Pulmonary artery endothelial cell (primary cell): ENCODE measurements at regions not wholly inside any gene's neighbourhood (a gene's known extent, or its start where the extent isn't known, plus 50 kb on each side); places are given as distances from the start of the nearest gene placed in this dataset.
"Not testable (repeated sequence)": the region's sequence is repeated elsewhere in the genome, so short reads cannot be mapped to it uniquely, and the experiment has no call there.

Source experiments
- DNase-seq: peaks from one replicate; pipeline ENCODE4 v3.0.0-alpha.2; 2011; ENCODE audit warnings: low read depth, low spot score

DNA sequence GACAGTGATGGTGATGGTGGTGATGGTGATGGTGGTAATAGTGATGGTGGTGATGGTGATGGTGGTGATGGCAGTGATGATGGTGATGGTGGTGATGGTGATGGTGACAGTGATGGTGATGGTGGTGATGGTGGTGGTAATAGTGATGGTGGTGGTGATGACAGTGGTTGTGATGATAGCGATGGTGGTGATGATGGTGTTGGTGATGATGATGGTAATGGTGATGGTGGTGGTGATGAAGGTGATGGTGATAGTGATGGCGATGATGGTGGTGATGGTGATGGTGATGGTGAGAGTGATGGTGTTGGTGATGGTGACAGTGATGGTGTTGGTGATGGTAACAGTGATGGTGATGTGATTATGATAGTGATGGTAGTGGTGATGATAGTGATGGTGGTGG, 94.3 kb downstream of the ASB1 start:
- DNase-seq = no peak

DNA sequence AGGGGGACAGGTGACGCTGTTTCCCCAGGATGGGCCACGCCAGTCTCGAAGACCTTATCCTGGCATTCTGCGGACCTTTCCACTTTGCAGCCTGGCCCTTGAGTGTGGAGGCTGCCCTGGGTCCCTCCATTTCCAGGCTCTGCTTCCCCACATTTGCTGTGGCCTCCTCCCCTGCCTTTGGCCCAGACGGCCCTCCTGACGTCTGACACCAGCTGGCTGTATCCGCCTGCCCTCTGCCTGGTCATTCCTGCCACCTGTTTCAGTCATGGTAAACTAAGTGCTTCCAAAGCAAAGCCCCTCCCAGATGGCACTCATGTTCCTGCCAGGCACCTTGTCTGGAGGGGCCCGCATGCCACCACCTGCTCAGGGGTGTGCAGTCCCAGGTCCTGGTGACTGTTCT, 95.1 kb downstream of the ASB1 start:
- DNase-seq = no peak

DNA sequence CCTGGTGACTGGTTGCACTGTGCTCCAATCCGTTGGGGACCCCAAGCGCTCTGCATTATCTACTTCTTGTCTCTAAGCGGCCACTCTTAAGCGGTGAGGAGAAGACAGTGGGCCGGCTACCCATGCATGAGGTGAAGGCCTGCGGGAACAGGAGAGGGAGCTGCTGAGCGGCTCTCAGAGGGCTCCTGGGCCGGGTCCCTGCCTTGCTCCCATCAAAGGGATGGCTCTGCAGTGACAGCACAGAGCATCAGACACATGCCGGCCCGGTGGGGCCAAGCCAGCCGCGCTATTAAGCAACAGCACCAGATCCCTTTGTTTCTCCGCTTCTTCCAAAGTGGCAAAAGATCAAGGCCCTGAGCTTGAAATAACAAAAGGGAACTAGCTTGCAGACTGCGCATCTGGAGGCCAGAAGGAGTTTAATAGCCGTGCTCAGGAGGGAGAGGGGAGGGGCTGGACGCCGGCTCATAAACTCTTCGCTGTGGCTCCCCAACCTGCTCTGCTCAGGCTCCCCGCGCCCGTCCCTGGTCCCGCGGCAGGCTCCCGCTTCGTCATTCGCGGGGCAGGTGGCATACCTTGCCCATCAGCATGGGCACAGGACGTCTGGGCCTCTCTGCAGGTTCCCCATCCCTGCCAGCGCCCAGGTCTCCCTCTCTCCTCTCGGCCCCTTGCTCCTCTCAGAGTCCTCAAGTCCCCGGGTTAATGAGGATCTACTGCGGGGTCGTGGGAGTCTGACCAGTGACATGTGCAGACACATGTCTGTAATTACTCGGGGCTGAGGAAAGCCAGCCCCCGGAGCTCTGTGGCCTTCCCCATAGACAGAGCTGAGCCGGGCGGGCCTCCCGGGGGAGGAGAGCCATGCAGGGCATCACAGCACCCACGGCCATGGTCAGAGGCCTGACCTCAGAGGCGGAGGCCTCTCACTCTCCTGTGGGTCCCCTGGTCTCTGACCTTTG, 96.7 kb downstream of the ASB1 start:
- no peak for DNase-seq

DNA sequence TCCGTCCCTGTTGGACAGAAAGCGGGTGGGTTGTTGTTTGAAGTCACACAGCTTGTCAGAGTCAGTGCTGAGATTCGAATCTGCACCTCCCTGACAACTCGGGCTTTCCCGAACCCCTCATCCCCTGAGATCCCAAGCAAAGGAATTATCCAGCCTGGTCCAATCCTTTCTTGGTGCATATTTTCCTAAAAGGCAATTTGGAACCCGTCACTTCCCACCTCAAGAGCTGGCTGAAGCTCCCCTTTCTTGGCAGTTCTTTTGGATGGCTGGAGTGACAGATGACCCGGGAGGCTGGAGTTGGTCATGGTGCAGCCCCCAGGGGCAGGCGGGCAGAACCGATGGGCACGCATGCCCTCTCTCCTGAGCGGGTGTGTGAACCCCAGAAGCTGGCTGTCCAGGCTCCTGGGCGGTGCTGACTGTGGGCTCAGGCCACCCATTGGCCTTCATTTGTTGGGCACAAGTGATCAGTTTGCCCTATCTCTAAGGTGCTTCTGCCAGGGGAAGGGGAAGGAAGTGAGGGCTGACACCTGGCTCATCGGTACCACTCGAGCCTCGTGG, 97.8 kb downstream of the ASB1 start:
- DNase-seq = no peak

DNA sequence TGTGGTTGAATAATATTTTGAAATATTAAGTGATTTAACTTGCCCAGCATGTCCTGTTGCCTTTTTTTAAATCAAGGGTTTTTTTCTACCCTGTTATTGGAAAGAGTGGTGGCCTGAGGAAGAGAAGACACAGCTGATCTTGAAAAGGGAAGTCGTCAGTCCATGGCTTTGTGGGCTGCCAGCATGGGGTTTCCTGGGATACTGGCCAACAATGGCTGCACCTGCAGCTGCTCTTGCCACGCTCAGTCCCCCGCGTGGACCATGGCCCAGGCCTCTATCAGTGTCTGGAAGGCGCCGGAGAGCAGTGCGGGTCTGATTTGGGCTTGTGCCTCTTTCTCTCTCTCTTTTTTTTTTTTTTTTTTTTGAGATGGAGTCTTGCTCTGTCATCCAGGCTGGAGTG, 99.3 kb downstream of the ASB1 start:
- no peak for DNase-seq

DNA sequence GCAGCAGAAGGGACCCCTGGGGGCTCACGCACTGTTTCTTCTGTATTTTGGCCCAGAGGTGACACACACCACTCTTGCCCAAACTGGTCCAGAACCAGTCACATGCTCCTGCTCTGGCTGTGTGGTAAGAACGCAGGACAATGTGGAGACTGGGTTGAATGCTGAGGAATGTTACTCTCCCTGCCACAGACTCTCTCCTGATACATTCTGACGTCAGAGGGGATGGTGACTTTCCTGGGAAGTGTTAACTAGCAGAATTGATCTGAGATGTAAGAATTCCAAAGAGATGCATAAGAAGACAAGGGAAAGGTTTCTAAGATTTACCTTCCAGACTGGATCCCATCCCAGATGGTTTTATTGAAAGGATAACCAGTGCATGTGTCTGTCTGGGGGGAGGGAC, 100.8 kb downstream of the ASB1 start:
- no peak for DNase-seq

DNA sequence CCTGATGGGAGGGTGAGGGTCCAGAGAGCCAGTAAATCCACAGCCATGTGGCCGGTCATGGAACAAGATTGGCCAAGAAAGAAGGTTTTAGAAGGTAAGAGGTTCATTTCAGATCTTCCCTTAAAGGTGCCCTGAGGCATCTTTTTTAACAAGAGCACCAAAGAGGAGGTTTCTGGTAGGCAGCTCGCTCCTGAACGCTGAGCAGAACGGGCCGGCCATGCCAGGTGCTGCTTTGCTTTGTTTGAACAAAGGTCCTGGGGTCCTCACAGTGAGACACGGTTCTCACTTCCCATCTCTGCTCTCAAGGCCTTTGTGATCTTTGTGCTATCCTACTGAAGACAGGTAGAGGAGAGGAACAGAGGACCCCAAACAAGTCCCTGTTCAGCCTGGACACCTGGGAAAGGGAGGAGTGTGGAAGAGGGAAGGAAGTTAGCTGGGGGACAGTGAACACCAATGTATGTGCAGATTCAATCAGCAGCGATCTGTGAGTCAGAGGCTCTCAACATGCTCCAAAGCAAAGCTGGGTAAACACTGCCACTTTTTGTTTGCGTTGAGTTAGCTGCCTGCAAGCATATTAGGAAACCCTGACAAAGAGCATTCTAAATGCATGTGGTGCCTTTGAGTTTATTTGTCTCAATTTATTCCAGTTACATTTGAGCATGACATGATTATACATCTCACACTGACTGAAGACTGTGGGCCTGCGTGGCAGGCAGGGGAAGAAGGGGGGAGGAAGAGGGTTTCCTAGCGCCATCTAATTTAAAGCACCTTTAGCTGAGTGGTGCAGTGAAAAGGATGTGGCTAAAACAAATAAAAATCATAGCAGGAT, 102.4 kb downstream of the ASB1 start:
- DNase-seq = no peak

DNA sequence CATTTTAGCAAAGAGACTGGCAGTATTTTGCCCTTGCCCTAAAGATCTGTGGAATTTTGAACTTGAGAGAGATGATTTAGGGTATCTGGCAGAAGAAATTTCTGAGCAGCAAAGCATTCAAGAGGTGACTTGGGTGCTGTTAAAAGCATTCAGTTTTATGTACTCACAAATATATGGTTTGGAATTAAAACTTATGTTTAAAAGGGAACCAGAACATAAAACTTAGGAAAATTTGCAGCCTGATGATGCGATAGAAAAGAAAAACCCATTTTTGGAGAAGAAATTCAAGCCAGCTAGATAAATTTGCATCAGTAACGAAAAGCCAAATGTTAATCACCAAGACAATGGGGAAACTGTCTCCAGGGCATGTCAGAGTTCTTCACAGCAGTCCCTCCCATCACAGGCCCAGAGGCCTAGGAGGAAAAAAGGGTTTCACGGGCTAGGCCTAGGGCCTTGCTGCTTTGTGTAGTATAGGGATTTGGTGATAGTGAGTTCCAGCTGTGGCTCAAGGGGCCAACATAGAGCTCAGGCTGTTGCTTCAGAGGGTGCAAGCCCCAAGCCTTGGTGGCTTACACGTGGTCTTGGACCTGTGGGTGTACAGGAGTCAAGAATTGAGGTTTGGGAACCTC, 104.4 kb downstream of the ASB1 start:
- not testable (repeated sequence) for DNase-seq

DNA sequence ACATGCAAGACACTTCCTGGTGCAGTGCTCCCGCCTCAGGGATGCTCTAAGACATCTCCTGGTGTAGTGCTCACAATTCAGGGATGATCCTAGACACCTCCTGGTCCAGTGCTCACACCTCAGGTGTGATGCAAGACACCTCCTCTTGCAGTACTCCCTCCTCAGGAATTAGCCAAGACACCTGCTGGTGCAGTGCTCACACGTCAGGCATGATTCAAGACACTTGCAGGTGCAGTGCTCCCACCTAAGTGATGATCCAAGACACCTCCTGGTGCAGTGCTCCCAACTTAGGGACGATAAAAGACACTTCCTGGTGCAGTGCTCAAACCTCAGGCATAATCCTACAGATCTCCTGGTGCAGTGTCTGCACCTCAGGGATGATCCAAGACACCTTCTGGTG, 117.0 kb downstream of the ASB1 start:
- DNase-seq = not testable (repeated sequence)

DNA sequence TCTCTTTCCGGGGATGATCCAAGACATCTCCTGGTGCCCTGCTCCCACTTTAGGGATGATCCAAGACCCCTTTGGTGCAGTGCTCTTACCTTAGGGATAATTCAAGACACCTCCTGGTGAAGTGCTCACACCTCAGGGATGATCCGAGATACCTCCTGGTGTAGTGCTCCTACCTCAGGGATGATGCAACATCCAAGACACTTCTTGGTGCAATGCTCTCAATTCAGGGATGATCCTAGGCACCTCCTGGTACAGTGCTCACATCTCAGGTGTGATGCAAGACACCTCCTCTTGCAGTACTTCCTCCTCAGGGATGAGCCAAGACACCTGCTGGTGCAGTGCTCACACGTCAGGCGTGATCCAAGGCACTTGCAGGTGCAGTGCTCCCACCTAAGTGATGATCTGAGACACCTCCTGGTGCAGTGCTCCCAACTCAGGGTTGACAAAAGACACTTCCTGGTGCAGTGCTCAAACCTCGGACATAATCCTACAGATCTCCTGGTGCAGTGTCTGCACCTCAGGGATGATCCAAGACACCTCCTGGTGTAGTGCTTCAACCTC, 122.3 kb downstream of the ASB1 start:
- no peak for DNase-seq

DNA sequence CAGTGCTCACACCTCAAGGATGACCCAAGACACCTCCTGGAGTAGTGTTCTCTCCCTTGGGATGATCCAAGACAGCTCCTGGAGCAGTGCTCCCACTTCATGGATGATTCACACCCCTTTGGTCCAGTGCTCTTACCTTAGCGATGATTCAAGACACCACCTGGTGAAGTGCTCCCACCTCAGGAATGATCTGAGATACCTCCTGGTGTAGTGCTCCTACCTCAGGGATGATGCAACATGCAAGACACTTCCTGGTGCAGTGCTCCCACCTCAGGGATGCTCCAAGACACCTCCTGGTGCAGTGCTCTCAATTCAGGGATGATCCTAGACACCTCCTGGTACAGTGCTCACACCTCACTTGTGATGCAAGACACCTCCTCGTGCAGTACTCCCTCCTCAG, 123.1 kb downstream of the ASB1 start:
- DNase-seq = no peak

DNA sequence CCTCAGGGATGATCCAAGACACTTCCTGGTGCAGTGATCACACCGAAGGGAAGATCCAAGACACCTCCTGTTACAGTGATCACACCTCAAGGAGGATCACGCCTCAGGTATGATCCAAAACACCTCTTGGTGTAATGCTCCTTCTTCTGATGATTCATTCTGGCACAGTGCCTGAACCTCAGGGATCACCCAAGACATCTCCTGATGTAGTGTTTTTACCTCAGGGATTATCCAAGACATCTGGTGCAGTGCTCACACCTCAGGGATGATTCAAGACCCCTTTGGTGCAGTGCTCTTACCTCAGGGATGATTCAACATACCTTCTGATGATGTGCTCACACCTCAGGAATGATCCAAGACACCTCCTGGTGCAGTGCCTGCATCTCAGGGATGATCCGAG, 124.4 kb downstream of the ASB1 start:
- DNase-seq = no peak

DNA sequence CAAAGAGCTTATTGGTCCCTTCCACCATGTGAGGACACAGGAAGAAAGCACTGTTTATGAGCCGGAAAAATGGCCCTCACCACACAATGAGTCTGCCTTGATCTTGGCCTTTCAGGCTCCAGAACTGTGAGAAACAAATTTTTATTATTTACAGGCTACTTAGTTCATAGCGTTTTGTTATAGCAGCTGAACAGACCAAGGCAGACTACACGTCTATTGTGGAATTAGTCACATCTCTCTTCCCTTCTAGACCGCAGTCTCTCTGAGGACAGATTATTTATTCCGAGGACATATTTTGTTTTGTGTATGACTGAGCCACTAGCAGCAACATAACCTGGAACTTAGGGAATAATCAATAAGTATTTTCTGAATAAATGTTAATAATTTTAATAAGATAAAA, 125.5 kb downstream of the ASB1 start:
- DNase-seq = no peak

DNA sequence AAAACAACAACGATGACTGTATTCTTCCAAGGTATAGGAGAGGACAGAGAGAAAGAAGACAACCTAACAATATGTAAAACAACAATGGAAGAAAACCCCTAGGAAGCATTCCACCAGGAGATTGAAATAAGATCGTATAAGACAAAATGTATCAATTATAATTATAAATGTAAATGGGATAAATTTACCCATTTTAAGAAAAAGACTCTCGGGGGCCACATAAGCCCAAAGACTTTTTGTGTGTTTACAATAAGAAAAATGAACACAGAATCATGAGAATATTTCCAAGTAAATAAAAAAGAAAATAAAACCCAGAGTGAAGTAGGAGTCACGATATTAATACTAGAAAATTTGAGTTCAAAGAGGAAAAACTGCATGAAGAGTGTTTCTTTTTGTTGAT, 126.4 kb downstream of the ASB1 start:
- DNase-seq = no peak

DNA sequence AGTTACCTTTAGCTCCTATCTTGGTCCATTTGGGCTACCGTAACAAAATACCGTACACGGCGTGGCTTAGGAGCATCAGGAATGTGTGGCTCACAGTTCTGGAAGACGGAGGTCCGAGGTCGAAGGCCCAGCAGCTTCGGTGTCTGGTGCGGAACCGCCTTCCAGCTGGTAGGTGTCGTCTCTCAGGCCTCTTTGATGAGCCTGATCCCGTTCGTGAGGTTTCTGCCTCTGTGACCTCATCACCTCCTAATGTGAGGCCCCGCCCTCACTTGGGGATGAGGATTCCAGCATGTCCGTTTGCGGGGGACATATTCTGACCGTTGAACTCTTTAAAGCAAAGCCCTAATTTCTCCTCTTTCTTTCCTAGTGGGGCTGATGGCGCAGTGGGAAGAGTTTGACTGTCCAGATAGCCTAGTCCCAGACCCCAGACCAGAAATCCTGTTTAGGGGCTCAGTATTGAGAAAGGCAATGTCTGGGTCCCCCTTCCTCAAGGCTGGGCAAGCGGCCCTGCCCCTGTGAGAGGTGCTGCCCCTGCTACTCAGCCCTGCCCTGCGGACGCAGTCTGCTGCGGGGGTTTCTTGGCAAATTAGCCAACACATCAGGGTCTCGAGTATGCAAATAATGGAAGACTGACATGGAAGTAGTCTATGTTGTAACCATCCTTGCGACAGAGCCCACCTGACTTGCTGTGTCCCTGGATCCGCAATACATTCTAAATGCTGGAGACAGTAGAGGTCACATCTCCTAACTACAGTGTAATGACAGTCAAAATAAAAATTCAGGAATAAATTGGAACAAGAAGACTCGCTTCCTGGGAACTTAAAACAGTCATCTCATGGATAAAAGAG, 128.0 kb downstream of the ASB1 start:
- no peak for DNase-seq

DNA sequence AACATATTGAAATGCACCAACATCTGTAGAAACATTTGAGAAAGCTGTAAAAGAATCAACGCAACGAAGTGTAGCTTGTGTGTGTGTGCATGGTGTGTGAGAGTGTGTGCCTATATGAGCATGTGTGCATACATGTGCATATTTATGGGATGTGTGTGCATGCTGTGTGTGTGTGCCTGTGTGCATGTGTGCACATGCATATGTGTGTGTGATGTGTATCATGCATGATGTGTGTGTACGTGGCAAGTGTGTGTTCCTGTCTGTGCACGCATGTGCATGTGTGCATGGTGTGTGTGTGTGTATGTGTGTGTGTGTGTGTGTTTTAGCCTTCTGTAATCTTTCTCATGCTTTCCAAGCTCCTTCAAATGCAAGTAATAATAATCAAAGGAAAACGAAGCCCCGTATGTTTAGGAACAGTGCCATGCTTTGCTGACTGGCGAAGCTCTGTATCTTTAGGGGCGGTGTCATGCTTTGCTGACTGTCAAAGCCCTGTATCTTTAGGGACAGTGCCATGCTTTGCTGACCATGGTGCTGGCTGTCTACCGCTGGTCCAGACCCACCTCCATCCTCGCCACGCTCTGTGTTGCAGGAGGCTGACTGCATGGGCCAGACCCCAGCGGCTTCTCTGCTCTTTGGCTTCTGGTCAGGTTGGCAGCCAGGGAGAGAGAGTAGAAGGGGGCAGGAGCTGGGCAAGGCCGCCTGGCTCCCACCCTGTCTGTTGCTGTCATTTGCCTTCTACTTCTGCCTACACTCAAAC, 129.2 kb downstream of the ASB1 start:
- DNase-seq = no peak

DNA sequence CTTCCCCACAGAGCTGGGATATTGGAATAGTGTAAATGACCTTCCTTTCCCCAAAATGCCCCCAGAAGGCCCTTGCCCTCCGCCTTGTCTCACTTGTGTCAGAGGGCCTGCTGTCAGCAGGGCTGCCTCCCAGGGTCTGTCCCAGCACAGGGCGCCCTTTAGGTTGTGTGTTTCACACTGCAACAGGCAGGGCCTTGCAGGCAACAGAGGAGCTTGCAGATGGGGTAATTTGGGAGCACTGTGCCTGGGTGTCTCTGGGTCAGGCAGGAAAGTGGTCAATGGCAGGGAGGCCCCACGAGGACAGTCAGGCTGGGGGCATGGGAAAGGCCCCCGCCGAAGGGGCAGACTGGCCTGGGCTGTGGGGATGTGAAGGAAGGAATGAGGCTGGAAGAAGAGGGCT, 130.7 kb downstream of the ASB1 start:
- DNase-seq = no peak

DNA sequence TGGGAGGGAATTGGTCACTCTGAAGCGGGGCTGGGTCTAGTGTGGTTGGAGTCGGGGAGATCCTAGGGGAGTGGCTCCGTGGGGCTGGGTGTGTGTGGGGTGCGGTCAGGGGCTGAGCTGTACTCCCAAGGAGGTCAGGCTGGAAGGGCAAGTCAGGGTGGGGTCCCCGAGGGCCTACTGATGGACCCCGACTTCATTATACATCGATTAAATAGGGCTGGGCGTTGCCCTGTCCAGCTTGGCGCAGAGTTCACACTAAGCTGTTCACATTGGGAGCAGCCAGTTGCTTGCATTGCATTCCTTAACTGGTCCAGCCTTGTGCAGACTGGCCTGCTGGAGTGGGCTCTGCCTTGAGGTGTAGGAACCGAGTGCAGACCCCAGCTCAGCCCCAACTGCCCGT, 131.2 kb downstream of the ASB1 start:
- no peak for DNase-seq

DNA sequence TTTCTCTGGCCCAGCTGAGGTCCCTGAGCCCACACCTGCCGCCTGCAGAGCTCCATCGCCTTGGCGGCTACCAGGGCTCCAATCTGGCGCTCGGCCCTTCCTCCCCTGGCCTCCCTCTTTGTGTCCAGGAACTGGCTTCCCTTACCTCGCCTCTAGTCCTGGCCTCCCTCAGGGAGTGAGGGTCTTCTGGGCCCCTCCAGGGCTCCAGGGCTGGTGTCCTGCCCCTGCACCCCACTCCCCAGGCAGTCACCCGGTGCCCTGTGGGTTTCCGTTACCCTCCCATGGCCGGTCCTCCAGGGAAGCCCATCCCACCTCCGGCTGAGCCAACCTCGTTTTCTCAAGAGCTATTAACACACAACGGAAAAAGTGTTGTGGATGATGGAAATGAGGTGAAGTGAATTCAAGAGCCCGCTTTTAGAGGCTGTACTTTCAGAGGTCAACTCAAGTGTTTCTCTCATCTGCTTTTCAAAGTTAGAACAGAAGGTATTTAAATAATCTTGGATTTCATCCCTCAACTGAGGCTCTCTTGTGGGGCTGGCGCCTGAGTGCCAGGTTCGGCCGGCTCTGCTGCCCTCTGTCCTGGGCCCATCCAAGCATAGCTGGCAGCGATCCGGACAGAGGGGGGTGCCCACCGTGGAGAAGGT, 131.9 kb downstream of the ASB1 start:
- no peak for DNase-seq
